Umbilical cord (tissue), 1 donor: ENCODE measurements at regions not wholly inside any gene's neighbourhood (a gene's known extent, or its start where the extent isn't known, plus 50 kb on each side); places are given as distances from the start of the nearest gene placed in this dataset.
A peak's percentile ranks its signal among the peaks of the same experiment; 100 is the strongest.

Experiments used
- DNase-seq: peaks from one replicate; pipeline ENCODE4 v3.0.0-alpha.2; 2015; ENCODE audit warnings: low spot score

- DNase-seq = no peak
These were observed 107.5 kb downstream of the CYSLTR2 start for GRCh38 chr13:48761256-48761655.

DNA sequence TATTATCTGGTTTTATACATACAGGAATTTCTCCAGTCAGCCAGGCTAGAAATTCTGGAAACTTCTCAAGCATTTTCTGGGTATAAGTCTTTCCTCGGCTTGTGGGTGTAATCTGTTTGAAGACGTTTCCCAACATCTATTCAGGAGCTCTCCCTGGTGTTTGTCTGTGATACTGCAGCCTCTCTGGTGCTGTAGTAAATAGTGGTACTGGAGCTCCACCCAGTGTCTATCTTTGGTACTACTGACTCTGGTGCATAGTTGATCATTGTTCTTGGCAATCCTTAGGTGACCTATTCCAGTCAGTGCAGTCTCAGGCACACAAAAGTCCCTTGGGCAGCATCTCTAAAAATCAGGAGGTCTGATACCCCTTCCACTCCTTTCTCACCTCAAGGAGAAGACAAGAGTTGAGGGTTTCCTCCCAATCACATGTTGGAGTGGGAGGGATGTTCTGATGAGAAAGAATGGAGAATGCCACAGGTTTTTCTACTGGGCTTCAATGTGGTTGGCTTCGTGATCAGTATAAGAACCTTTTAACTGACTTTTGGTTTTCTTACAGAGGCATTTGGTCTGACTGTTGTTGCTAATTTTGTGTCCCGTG, 115.5 kb downstream of the CYSLTR2 start:
- DNase-seq = peak; percentile 89

GRCh38 chr13:48770372-48770771, 116.6 kb downstream of the CYSLTR2 start:
- no peak for DNase-seq

GRCh38 chr13:48772908-48773307, 119.2 kb downstream of the CYSLTR2 start:
- no peak for DNase-seq

- no peak for DNase-seq
These were observed 120.0 kb downstream of the CYSLTR2 start for GRCh38 chr13:48773531-48774275.

GRCh38 chr13:48775285-48775684, 121.6 kb downstream of the CYSLTR2 start:
- DNase-seq = no peak

GRCh38 chr13:48775804-48776203, 122.1 kb downstream of the CYSLTR2 start:
- peak; percentile 70 for DNase-seq

- no peak for DNase-seq
These were observed 122.7 kb downstream of the CYSLTR2 start for GRCh38 chr13:48776401-48776800.

DNA sequence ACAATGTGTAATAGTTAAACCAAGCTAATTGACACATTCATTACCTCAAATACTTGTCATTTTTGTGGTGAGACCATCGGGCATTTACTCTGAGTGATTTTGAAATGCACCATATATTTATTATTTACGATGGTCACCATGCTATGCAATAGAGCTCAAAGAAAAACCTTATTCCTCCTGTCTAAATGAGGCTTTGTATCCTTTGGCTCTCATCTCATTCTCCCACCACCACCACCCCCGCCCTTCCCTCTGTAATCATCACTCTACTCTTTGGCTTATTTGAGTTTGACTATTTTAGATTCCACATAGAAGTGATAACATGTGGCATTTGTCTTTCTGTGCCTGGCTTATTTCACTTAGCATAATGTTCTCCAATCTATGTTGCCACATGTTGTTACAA, 124.9 kb downstream of the CYSLTR2 start:
- DNase-seq = no peak

- DNase-seq = no peak
These were observed 127.1 kb downstream of the CYSLTR2 start for GRCh38 chr13:48780713-48781341.

DNA sequence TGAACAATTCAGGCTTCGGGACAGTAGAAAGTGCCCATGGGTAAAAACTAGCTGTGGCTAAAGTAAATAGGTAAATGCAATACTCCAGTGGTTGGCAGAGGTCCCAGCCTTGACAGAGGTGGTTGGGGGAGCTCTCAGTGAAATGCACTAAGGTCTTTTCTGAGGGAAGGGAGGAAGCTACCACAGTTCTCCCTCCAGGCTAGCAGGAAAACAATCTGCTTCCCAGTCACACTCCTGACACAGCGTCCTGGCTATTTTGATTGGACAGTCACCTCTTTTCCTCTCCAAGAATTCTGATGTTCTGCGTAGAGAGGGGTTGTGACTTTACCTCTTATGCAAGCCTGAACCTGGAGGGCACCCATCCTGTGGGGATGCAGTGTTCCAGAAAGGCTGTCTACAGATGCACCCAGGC, 128.7 kb downstream of the CYSLTR2 start:
- DNase-seq = no peak

- DNase-seq = peak; percentile 31
These were observed 129.5 kb downstream of the CYSLTR2 start for GRCh38 chr13:48783181-48783630.

- no peak for DNase-seq
These were observed 130.0 kb downstream of the CYSLTR2 start for GRCh38 chr13:48783695-48784230.

DNA sequence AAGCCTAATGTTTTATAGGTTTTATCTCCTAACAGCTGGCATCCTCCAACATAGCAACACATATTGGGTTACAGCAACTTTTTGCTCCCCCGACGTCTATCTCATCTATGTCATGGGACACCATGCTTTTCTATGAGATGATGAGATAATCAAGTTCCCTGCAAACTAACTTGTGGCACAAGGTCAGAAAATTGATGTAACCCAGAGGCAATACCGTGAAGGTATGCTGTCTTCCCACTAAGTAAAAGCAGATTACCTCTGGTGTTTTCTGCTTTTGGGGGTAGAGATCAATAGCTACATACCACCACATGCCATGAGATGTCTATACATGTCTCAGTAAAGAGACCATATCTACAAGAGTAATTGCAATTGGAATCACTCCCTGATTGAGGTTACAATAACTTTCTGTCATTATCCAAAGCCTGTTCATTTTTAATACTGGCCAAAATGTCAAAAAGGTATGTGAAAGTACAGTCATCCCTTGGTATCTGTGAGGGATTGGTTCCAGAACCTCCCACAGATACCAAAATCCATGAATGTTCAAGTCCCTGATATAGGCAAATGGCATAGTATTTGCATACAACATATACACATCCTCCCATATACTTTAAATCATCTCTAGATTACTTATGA, 131.3 kb downstream of the CYSLTR2 start:
- no peak for DNase-seq

GRCh38 chr13:48790199-48790598, 136.5 kb downstream of the CYSLTR2 start:
- DNase-seq = no peak

- DNase-seq = no peak
These were observed 137.2 kb downstream of the CYSLTR2 start for GRCh38 chr13:48790966-48791365.

GRCh38 chr13:48797127-48797526, 143.4 kb downstream of the CYSLTR2 start:
- no peak for DNase-seq

DNA sequence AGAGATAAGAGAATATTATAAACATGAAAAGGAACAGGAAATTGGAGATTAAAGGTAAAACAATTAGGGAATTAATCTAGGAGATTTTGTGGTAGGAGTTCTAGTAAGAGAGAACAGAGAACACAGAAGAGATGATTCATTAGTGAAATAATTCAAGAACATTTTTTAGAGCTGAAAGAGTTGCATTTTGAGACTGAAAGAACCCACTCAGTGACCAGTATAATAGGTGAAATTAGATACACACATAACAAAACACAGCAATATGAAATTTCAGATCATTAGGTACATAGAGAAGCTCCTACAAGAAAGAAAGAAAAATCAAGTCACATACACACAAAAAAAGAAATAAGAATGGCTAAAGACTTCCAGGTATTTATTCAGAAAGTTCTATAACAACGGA, 144.0 kb downstream of the CYSLTR2 start:
- DNase-seq = no peak

GRCh38 chr13:48798180-48798579, 144.5 kb downstream of the CYSLTR2 start:
- no peak for DNase-seq

- DNase-seq = no peak
These were observed 147.5 kb downstream of the CYSLTR2 start for GRCh38 chr13:48801255-48801654.

GRCh38 chr13:48804821-48805601, 151.3 kb downstream of the CYSLTR2 start:
- no peak for DNase-seq
